ENCODE measurements at regions not wholly inside any gene's neighbourhood (a gene's known extent, or its start where the extent isn't known, plus 50 kb on each side); places are given as distances from the start of the nearest gene placed in this dataset.

GRCh38 chr2:57443086-57443485 is 603.5 kb upstream of the VRK2 start:
- Histone ChIP-seq H3K4me1 (no peaks in the 10 kb centered on the region), H3K27me3 (no peaks in the 10 kb centered on the region), H3K9me3 (no peaks in the 10 kb centered on the region), H3K4me3 (no peak overlapping the region), H3K27ac (no peak overlapping the region), H3K36me3 (no peaks in the 10 kb centered on the region)
- TF ChIP-seq CTCF (IDR thresholded peaks at IDR 0.05) (no peak), EP300 (IDR thresholded peaks at IDR 0.05) (no peak), POLR2AphosphoS5 (IDR thresholded peaks at IDR 0.05) (no peak), POLR2A (IDR thresholded peaks at IDR 0.05) (no peak)
- intact Hi-C loops (cut with DNase I): no loop called here
- 83 to 90% methylated on average over 2 of the region's 2 CpGs for WGBS, 2 donors
- DNase-seq: no peak

- no peaks in the 10 kb centered on the region for H3K27me3 ChIP-seq
- H3K4me1 ChIP-seq: no peaks in the 10 kb centered on the region
- no peak overlapping the region for H3K4me3 ChIP-seq
- no peak for DNase-seq
- H3K9me3 ChIP-seq: no peaks in the 10 kb centered on the region
- no peak for TF ChIP-seq POLR2A (IDR thresholded peaks at IDR 0.05)
- no peak for TF ChIP-seq POLR2AphosphoS5 (IDR thresholded peaks at IDR 0.05)
- no peak for TF ChIP-seq CTCF (IDR thresholded peaks at IDR 0.05)
- no peak for TF ChIP-seq EP300 (IDR thresholded peaks at IDR 0.05)
- H3K36me3 ChIP-seq: no peaks in the 10 kb centered on the region
- 74 to 75% methylated on average over 5 of the region's 5 CpGs for WGBS, 2 donors
- H3K27ac ChIP-seq: no peak overlapping the region
- intact Hi-C loops (cut with DNase I): no loop called here
These were observed 602.6 kb upstream of the VRK2 start for GRCh38 chr2:57443973-57444521.

GRCh38 chr2:57444752-57445430 is 601.7 kb upstream of the VRK2 start:
- Histone ChIP-seq H3K27ac (no peak overlapping the region), H3K4me1 (no peaks in the 10 kb centered on the region), H3K4me3 (no peak overlapping the region), H3K9me3 (no peaks in the 10 kb centered on the region), H3K36me3 (no peaks in the 10 kb centered on the region), H3K27me3 (no peaks in the 10 kb centered on the region)
- no peak for DNase-seq
- WGBS, 2 donors: 80 to 83% methylated on average over 5 of the region's 5 CpGs
- no peak for TF ChIP-seq POLR2A (IDR thresholded peaks at IDR 0.05)
- no peak for TF ChIP-seq CTCF (IDR thresholded peaks at IDR 0.05)
- no peak for TF ChIP-seq EP300 (IDR thresholded peaks at IDR 0.05)
- TF ChIP-seq POLR2AphosphoS5 (IDR thresholded peaks at IDR 0.05): no peak
- intact Hi-C loops (cut with DNase I): no loop called here

- DNase-seq: no peak
- Histone ChIP-seq H3K27ac (no peak overlapping the region), H3K4me3 (no peak overlapping the region), H3K4me1 (no peaks in the 10 kb centered on the region), H3K9me3 (no peaks in the 10 kb centered on the region), H3K27me3 (no peaks in the 10 kb centered on the region), H3K36me3 (no peaks in the 10 kb centered on the region)
- TF ChIP-seq POLR2A (IDR thresholded peaks at IDR 0.05) (no peak), POLR2AphosphoS5 (IDR thresholded peaks at IDR 0.05) (no peak), EP300 (IDR thresholded peaks at IDR 0.05) (no peak), CTCF (IDR thresholded peaks at IDR 0.05) (no peak)
- WGBS, 2 donors: 48 to 63% methylated on average over 3 of the region's 3 CpGs
- intact Hi-C loops (cut with DNase I): no loop called here
These were observed 597.8 kb upstream of the VRK2 start for GRCh38 chr2:57448816-57449215.

- TF ChIP-seq POLR2A (IDR thresholded peaks at IDR 0.05): no peak
- TF ChIP-seq POLR2AphosphoS5 (IDR thresholded peaks at IDR 0.05): no peak
- TF ChIP-seq EP300 (IDR thresholded peaks at IDR 0.05): no peak
- TF ChIP-seq CTCF (IDR thresholded peaks at IDR 0.05): no peak
- no peaks in the 10 kb centered on the region for H3K9me3 ChIP-seq
- no peaks in the 10 kb centered on the region for H3K36me3 ChIP-seq
- no peaks in the 10 kb centered on the region for H3K27me3 ChIP-seq
- intact Hi-C loops (cut with DNase I): no loop called here
- H3K27ac ChIP-seq: no peak overlapping the region
- no peaks in the 10 kb centered on the region for H3K4me1 ChIP-seq
- no peak overlapping the region for H3K4me3 ChIP-seq
- no peak for DNase-seq
These were observed 596.4 kb upstream of the VRK2 start for GRCh38 chr2:57450170-57450569.
